B cell (primary cell): ENCODE measurements at regions not wholly inside any gene's neighbourhood (a gene's known extent, or its start where the extent isn't known, plus 50 kb on each side); places are given as distances from the start of the nearest gene placed in this dataset.

Source experiments
- ATAC-seq: fragments of 200-7000 bp; cut with Tn5 transposase; one replicate; pipeline ENCODE4 v1.10.0; 2021; ENCODE audit warnings: low read depth, mild to moderate bottlenecking, moderate number of reproducible peaks, moderate library complexity
- CTCF ChIA-PET: fragments of 350-600 bp; sonication (Branson Sonifier 250); formaldehyde crosslinking; loops from one replicate; lab custom pipeline; 2021; ENCODE audit warnings: antibody characterized with exemption, inconsistent platforms; lab: Charles Lee
- POLR2A ChIA-PET: fragments of 350-600 bp; sonication (Branson Sonifier 250); formaldehyde crosslinking; loops from one replicate; lab custom pipeline; 2021; ENCODE audit warnings: antibody characterized with exemption; lab: Charles Lee
- DNase-seq: peaks from one replicate; pipeline ENCODE4 v3.0.0; 2013
- H2AFZ ChIP-seq: 2 replicates; pipeline ENCODE4 v1.6.1; 2012; ENCODE audit warnings: mild to moderate bottlenecking, low read depth, low read length; ENCODE audit not compliant: insufficient read depth, poor library complexity, severe bottlenecking
- H3K27ac ChIP-seq, 2 donors: 1 replicate in 1 of 2; 2 replicates in 1 of 2; pipeline ENCODE4 v1.5.1; 2012 to 2013; ENCODE audit warnings: low read length in 2 of 2, mild to moderate bottlenecking in 2 of 2, moderate library complexity in 1 of 2
- H3K27me3 ChIP-seq, 4 experiments: fragments of 200-600 bp in 1 of 4; sonication (generic) in 1 of 4; replicated peaks in 1 of 4; 1 replicate in 2 of 4; 2 replicates in 2 of 4; pipeline versions ENCODE4 v1.6.1 to v1.7.0; 2013 to 2016; ENCODE audit warnings: low read length in 3 of 4, mild to moderate bottlenecking in 2 of 4, mixed read lengths in 1 of 4, moderate library complexity in 1 of 4; ENCODE audit not compliant: insufficient read depth in 4 of 4, control insufficient read depth in 3 of 4; ENCODE audit errors: control extremely low read depth in 1 of 4
- H3K36me3 ChIP-seq, 2 experiments: replicated peaks in 1 of 2; 1 replicate in 1 of 2; 2 replicates in 1 of 2; pipeline versions ENCODE4 v1.6.1 to v1.7.1; 2013; ENCODE audit warnings: low read length in 1 of 2; ENCODE audit not compliant: insufficient read depth in 2 of 2, control insufficient read depth in 1 of 2; ENCODE audit errors: control extremely low read depth in 1 of 2, extremely low read depth in 1 of 2
- H3K4me1 ChIP-seq, 2 donors: fragments of 200-600 bp in 1 of 2; sonication (generic) in 1 of 2; 1 replicate in 1 of 2; 2 replicates in 1 of 2; pipeline versions ENCODE4 v1.5.1 to v1.6.1; 2013 to 2017; ENCODE audit warnings: low read length in 2 of 2; ENCODE audit not compliant: control insufficient read depth in 2 of 2, insufficient read depth in 2 of 2
- H3K4me2 ChIP-seq: replicated peaks from 2 replicates; pipeline ENCODE3; 2012; ENCODE audit warnings: mild to moderate bottlenecking, low read depth, low read length; ENCODE audit not compliant: poor library complexity, severe bottlenecking
- H3K4me3 ChIP-seq, 5 experiments: fragments of 200-600 bp in 1 of 5; sonication (generic) in 1 of 5; 1 replicate in 3 of 5; 2 replicates in 2 of 5; pipeline versions ENCODE4 v1.5.1 to v1.7.0; 2011 to 2016; ENCODE audit warnings: low read length in 4 of 5, mild to moderate bottlenecking in 4 of 5, low read depth in 2 of 5, control low read depth in 1 of 5, moderate library complexity in 1 of 5; ENCODE audit not compliant: insufficient read depth in 1 of 5; ENCODE audit errors: control extremely low read depth in 1 of 5, extremely low read depth in 1 of 5
- H3K79me2 ChIP-seq: fragments of 200-600 bp; sonication (generic); one replicate; pipeline ENCODE4 v1.6.0; 2016; ENCODE audit warnings: low read length; ENCODE audit not compliant: control insufficient read depth, insufficient read depth
- H3K9ac ChIP-seq: fragments of 200-600 bp; sonication (generic); 2 replicates; pipeline ENCODE4 v1.6.1; 2017; ENCODE audit warnings: mild to moderate bottlenecking, low read length, moderate library complexity
- H3K9me3 ChIP-seq, 3 donors: one replicate each; pipeline versions ENCODE4 v1.6.1 to v1.7.1; 2013; ENCODE audit warnings: low read length in 2 of 3; ENCODE audit not compliant: control insufficient read depth in 2 of 3, insufficient read depth in 1 of 3; ENCODE audit errors: control extremely low read depth in 1 of 3
- H4K20me1 ChIP-seq: 2 replicates; pipeline ENCODE4 v1.6.0; 2012; ENCODE audit warnings: mild to moderate bottlenecking, low read length; ENCODE audit not compliant: insufficient read depth, control insufficient read depth, poor library complexity, severe bottlenecking
- H3K27ac Mint-ChIP-seq: one replicate; pipeline ENCODE4 v1.8.0; 2021; ENCODE audit warnings: mixed read lengths
- H3K27me3 Mint-ChIP-seq: one replicate; pipeline ENCODE4 v1.8.0; 2021; ENCODE audit warnings: mixed read lengths
- H3K4me1 Mint-ChIP-seq: one replicate; pipeline ENCODE4 v1.8.0; 2021; ENCODE audit warnings: mixed read lengths
- H3K4me3 Mint-ChIP-seq: one replicate; pipeline ENCODE4 v1.8.0; 2021; ENCODE audit warnings: mixed read lengths
- H3K9me3 Mint-ChIP-seq: one replicate; pipeline ENCODE4 v1.8.0; 2022; ENCODE audit warnings: mixed read lengths; ENCODE audit not compliant: insufficient read depth
- CTCF ChIP-seq: fragments of 200-600 bp; IDR thresholded peaks from one replicate; pipeline ENCODE4 v1.8.0; 2022; ENCODE audit warnings: antibody characterized with exemption, mild to moderate bottlenecking
- EZH2 ChIP-seq: IDR thresholded peaks from 2 replicates; pipeline ENCODE4 v1.6.1; 2012; ENCODE audit warnings: borderline replicate concordance, low read depth, mild to moderate bottlenecking, moderate library complexity, low read length; ENCODE audit not compliant: insufficient read depth, poor library complexity, severe bottlenecking
- WGBS: methylation state at CpG from one replicate; pipeline ENCODE4 v1.1.5; 2013; ENCODE audit warnings: missing lambda C conversion rate; ENCODE audit not compliant: insufficient coverage; 5-methylcytosine and 5-hydroxymethylcytosine counted together
- intact Hi-C: fragments of 100-400 bp; cut with micrococcal nuclease; formaldehyde crosslinking; loops from one replicate; pipeline ENCODE4 v1.10.0; 2022

GRCh38 chrX:4909348-4909747 is 1195.9 kb upstream of the PRKX start:
- Histone ChIP-seq H3K9ac (peak overlapping the region; percentile 50), H3K36me3 (no peaks in the 10 kb centered on the region), H3K27ac (peak overlapping the region; percentile 47 to 75), H2AFZ (peak overlapping the region; percentile 45), H3K27me3 (no peaks in the 10 kb centered on the region), H3K4me2 (peak overlapping the region; percentile 53), H3K79me2 (no peaks in the 10 kb centered on the region), H4K20me1 (no peaks in the 10 kb centered on the region), H3K9me3 (no peaks in the 10 kb centered on the region), H3K4me3 (peak overlapping the region in 3 of 5 experiments; percentile 0 to 31 (median 21)), H3K4me1 (no peaks in the 10 kb centered on the region)
- POLR2A ChIA-PET = no interaction called here
- WGBS = no CpG with 5 or more reads among the region's 5 CpGs
- no peak for ATAC-seq
- Mint-ChIP-seq H3K27me3 (no peaks in the 10 kb centered on the region), H3K4me3 (peak overlapping the region; percentile 77), H3K4me1 (peaks cover 6% of the 10 kb centered on the region), H3K9me3 (no peaks in the 10 kb centered on the region), H3K27ac (peak overlapping the region; percentile 89)
- DNase-seq = peak; percentile 14
- CTCF ChIA-PET = no interaction called here
- no peak for TF ChIP-seq CTCF
- TF ChIP-seq EZH2 = no peak
- intact Hi-C loops = no loop called here

- ChIA-PET POLR2A (no interaction called here), CTCF (no interaction called here)
- DNase-seq = no peak
- Histone ChIP-seq H3K36me3 (no peaks in the 10 kb centered on the region), H3K27me3 (no peaks in the 10 kb centered on the region), H2AFZ (peak overlapping the region; percentile 38), H3K4me3 (no peak overlapping the region), H4K20me1 (no peaks in the 10 kb centered on the region), H3K27ac (no peak overlapping the region), H3K9me3 (no peaks in the 10 kb centered on the region), H3K4me2 (no peak overlapping the region), H3K9ac (no peak overlapping the region), H3K79me2 (no peaks in the 10 kb centered on the region), H3K4me1 (no peaks in the 10 kb centered on the region)
- TF ChIP-seq CTCF = no peak
- TF ChIP-seq EZH2 = no peak
- Mint-ChIP-seq H3K27me3 (no peaks in the 10 kb centered on the region), H3K4me1 (peaks cover 6% of the 10 kb centered on the region), H3K4me3 (no peak overlapping the region), H3K27ac (no peak overlapping the region), H3K9me3 (no peaks in the 10 kb centered on the region)
- 100% methylated on average over 1 of the region's 6 CpGs for WGBS
- intact Hi-C loops = no loop called here
- no peak for ATAC-seq
Observed at GRCh38 chrX:4905576-4905975, 1192.1 kb upstream of the PRKX start.
